A549 (cell line): ENCODE measurements at regions not wholly inside any gene's neighbourhood (a gene's known extent, or its start where the extent isn't known, plus 50 kb on each side); places are given as distances from the start of the nearest gene placed in this dataset.

ENCODE experiments used
- ATAC-seq, 2 experiments: fragments of 200-7000 bp in 1 of 2; fragments of >200 bp in 1 of 2; cut with Nextera tagmentation in 1 of 2; cut with Tn5 transposase in 1 of 2; 3 replicates each; pipeline versions ENCODE4 v1.8.0 to v1.9.1; 2018 to 2020; ENCODE audit warnings: mild to moderate bottlenecking in 1 of 2, moderate library complexity in 1 of 2
- CTCF ChIA-PET: fragments of 300-600 bp; sonication (Branson Sonifier 250); formaldehyde crosslinking; extraction: SDS; loops from one replicate; lab custom pipeline; 2021; ENCODE audit warnings: antibody characterized with exemption, inconsistent platforms; lab: Yijun Ruan, JAX
- POLR2A ChIA-PET: fragments of 350-600 bp; formaldehyde crosslinking; extraction: SDS; loops from one replicate; lab custom pipeline; 2021; ENCODE audit warnings: antibody characterized with exemption, inconsistent platforms; lab: Yijun Ruan, JAX
- DNase-seq, 2 experiments: peaks; one replicate each; pipeline versions ENCODE4 v3.0.0 to v3.0.0-alpha.2; 2011 to 2016; ENCODE audit warnings: low read depth in 1 of 2, low spot score in 1 of 2
- FAIRE-seq: peaks from 2 replicates; lab custom pipeline; 2011; peaks lifted over from hg19 to GRCh38; lab: Jason Lieb, UNC
- H3K27ac ChIP-seq, 2 experiments: fragments of >200 bp; sonication (Bioruptor Twin); formaldehyde crosslinking; 3 replicates each; pipeline ENCODE4 v1.5.1; 2016 to 2017
- H3K4me1 ChIP-seq: fragments of >200 bp; sonication (Bioruptor Twin); formaldehyde crosslinking; 3 replicates; pipeline ENCODE4 v1.6.1; 2016
- H3K4me2 ChIP-seq: fragments of >200 bp; sonication (Bioruptor Twin); formaldehyde crosslinking; 3 replicates; pipeline ENCODE4 v1.6.1; 2016
- H3K4me3 ChIP-seq: fragments of >200 bp; sonication (Bioruptor Twin); formaldehyde crosslinking; 3 replicates; pipeline ENCODE4 v1.5.1; 2016
- H3K9me3 ChIP-seq: fragments of >200 bp; sonication (Bioruptor Twin); formaldehyde crosslinking; 3 replicates; pipeline ENCODE4 v1.6.1; 2016
- CHD2 ChIP-seq: fragments of 150-350 bp; IDR thresholded peaks from 2 replicates; pipeline ENCODE4 v1.6.1; 2014; ENCODE audit warnings: low read length; ENCODE audit not compliant: partially characterized antibody
- EHMT2 ChIP-seq: fragments of 200-600 bp; sonication (generic); IDR thresholded peaks from 2 replicates; pipeline ENCODE4 v1.6.1; 2016; ENCODE audit warnings: antibody characterized with exemption, low read depth, mild to moderate bottlenecking, moderate library complexity
- ESRRA ChIP-seq: fragments of 150-350 bp; IDR thresholded peaks from 2 replicates; pipeline ENCODE4 v1.6.1; 2014; ENCODE audit warnings: mild to moderate bottlenecking, low read length, borderline replicate concordance
- FOSB ChIP-seq: fragments of 250-450 bp; sonication (Bioruptor Pico); IDR thresholded peaks from 2 replicates; pipeline ENCODE4 v1.5.0; 2020; ENCODE audit warnings: mild to moderate bottlenecking, moderate library complexity
- GATA3 ChIP-seq: IDR thresholded peaks from 2 replicates; pipeline ENCODE4 v1.6.1; 2012; ENCODE audit warnings: borderline replicate concordance
- HDAC2 ChIP-seq: fragments of 200-600 bp; sonication (generic); IDR thresholded peaks from 2 replicates; pipeline ENCODE4 v1.6.1; 2016
- HOXA7 ChIP-seq: fragments of 250-450 bp; sonication (Bioruptor Pico); IDR thresholded peaks from 2 replicates; pipeline ENCODE4 v1.5.0; 2020; ENCODE audit warnings: mild to moderate bottlenecking, moderate library complexity
- HOXB13 ChIP-seq: fragments of 250-450 bp; sonication (Bioruptor Pico); IDR thresholded peaks from 2 replicates; pipeline ENCODE4 v1.5.0; 2020; ENCODE audit warnings: low read depth, mild to moderate bottlenecking, moderate library complexity
- JUNB ChIP-seq: fragments of >200 bp; sonication (Bioruptor Twin); formaldehyde crosslinking; IDR thresholded peaks from 2 replicates; pipeline ENCODE4 v1.6.1; 2016
- MAFK ChIP-seq: fragments of 450-650 bp; IDR thresholded peaks from 2 replicates; pipeline ENCODE4 v1.6.1; 2014; ENCODE audit not compliant: partially characterized antibody
- NFE2L2 ChIP-seq: fragments of 150-350 bp; conservative IDR thresholded peaks from 2 replicates; pipeline ENCODE4 v1.6.1; 2014; ENCODE audit warnings: low read length
- NPAS2 ChIP-seq: fragments of 250-450 bp; sonication (Bioruptor Pico); IDR thresholded peaks from 2 replicates; pipeline ENCODE4 v1.8.0; 2022; ENCODE audit warnings: mild to moderate bottlenecking, moderate library complexity, borderline replicate concordance
- NR3C1 ChIP-seq: fragments of >200 bp; sonication (Bioruptor Twin); formaldehyde crosslinking; IDR thresholded peaks from 3 replicates; pipeline ENCODE4 v1.6.1; 2017
- RAD21 ChIP-seq, 2 experiments: fragments of >200 bp in 1 of 2; sonication (Bioruptor Twin) in 1 of 2; formaldehyde crosslinking in 1 of 2; IDR thresholded peaks in 1 of 2; conservative IDR thresholded peaks in 1 of 2; 2 replicates in 1 of 2; 3 replicates in 1 of 2; pipeline ENCODE4 v1.6.1; 2012 to 2018; ENCODE audit warnings: inconsistent platforms in 1 of 2
- RARB ChIP-seq: fragments of 250-450 bp; sonication (Bioruptor Pico); IDR thresholded peaks from 2 replicates; pipeline ENCODE4 v1.8.0; 2021; ENCODE audit warnings: mild to moderate bottlenecking, moderate library complexity
- RCOR1 ChIP-seq: fragments of 150-350 bp; IDR thresholded peaks from 2 replicates; pipeline ENCODE4 v1.6.1; 2014; ENCODE audit warnings: antibody characterized with exemption, low read length, low read depth
- TP53 ChIP-seq: fragments of 250-450 bp; sonication (Bioruptor Pico); IDR thresholded peaks from 2 replicates; pipeline ENCODE4 v1.5.0; 2021; ENCODE audit warnings: mild to moderate bottlenecking, moderate library complexity
- ZC3H11A ChIP-seq: fragments of 450-650 bp; IDR thresholded peaks from 2 replicates; pipeline ENCODE4 v1.6.1; 2014; ENCODE audit warnings: antibody characterized with exemption, mild to moderate bottlenecking
- ZNF302 ChIP-seq: fragments of 250-450 bp; sonication (Bioruptor Pico); IDR thresholded peaks from 2 replicates; pipeline ENCODE4 v1.9.0; 2021; ENCODE audit warnings: inconsistent platforms, mild to moderate bottlenecking, moderate library complexity
- ZSCAN20 ChIP-seq: fragments of 250-450 bp; sonication (Bioruptor Pico); IDR thresholded peaks from 2 replicates; pipeline ENCODE4 v1.8.0; 2022; ENCODE audit warnings: mild to moderate bottlenecking, moderate library complexity
- WGBS: methylation state at CpG from one replicate; pipeline ENCODE4 v1.1.6; 2017; ENCODE audit errors: missing lambda C conversion rate; 5-methylcytosine and 5-hydroxymethylcytosine counted together
- TF ChIP-seq, protein P1 (sequence below): IDR thresholded peaks from 2 replicates; pipeline ENCODE4 v1.6.1; 2012
- TF ChIP-seq, protein P2 (sequence below): fragments of 150-350 bp; IDR thresholded peaks from 2 replicates; pipeline ENCODE4 v1.6.1; 2014; ENCODE audit warnings: low read depth, mild to moderate bottlenecking, low read length
- TF ChIP-seq, protein P3 (sequence below): IDR thresholded peaks from 2 replicates; pipeline ENCODE4 v1.6.1; 2012; ENCODE audit warnings: low read depth, borderline replicate concordance
- TF ChIP-seq, protein P4 (sequence below): fragments of 250-450 bp; sonication (Bioruptor Pico); IDR thresholded peaks from 2 replicates; pipeline ENCODE4 v1.5.0; 2020; ENCODE audit warnings: low read depth, mild to moderate bottlenecking, moderate library complexity
- TF ChIP-seq, protein P5 (sequence below): fragments of 200-600 bp; sonication (generic); IDR thresholded peaks from 2 replicates; pipeline ENCODE4 v1.6.1; 2016; ENCODE audit warnings: antibody characterized with exemption, mild to moderate bottlenecking, moderate library complexity

DNA sequence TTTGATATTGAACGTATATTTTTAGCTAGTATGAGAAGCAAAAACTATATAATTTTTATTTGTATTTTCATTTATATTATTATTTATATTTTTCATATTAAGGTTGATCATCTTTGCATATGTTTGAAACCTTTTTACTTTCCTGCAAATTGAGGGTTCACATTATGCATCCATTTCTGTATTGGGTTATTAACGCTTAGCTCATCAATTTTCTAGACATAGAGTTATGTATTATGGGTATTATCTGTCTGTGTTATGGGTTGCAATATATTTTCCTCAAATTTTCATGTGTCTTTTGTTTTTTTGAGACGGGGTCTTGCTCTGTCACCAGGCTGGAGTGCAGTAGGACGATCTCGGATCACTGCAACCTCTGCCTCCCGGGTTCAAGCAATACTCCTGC is 2377.0 kb upstream of the WWC1 start:
- no peak overlapping the region for H3K27ac ChIP-seq
- ChIA-PET POLR2A (no interaction called here), CTCF (no interaction called here)
- DNase-seq (no peak), FAIRE-seq (no peak), ATAC-seq (no peak)
- no peak overlapping the region for H3K4me3 ChIP-seq
- WGBS, result 3% methylated on average over 6 of the region's 6 CpGs
- H3K4me1 ChIP-seq, result no peaks in the 10 kb centered on the region
- TF ChIP-seq ZNF302 (CRISPR knock-in tag) (no peak), RARB (no peak), HDAC2 (no peak), HOXB13 (CRISPR knock-in tag) (no peak), MAFK (peak; percentile 71)
- TF ChIP-seq, protein P1, sequence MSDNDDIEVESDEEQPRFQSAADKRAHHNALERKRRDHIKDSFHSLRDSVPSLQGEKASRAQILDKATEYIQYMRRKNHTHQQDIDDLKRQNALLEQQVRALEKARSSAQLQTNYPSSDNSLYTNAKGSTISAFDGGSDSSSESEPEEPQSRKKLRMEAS, result no peak
- TF ChIP-seq, protein P2, sequence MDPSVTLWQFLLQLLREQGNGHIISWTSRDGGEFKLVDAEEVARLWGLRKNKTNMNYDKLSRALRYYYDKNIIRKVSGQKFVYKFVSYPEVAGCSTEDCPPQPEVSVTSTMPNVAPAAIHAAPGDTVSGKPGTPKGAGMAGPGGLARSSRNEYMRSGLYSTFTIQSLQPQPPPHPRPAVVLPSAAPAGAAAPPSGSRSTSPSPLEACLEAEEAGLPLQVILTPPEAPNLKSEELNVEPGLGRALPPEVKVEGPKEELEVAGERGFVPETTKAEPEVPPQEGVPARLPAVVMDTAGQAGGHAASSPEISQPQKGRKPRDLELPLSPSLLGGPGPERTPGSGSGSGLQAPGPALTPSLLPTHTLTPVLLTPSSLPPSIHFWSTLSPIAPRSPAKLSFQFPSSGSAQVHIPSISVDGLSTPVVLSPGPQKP, result no peak
- H3K4me2 ChIP-seq, result no peak overlapping the region
- no peaks in the 10 kb centered on the region for H3K9me3 ChIP-seq

DNA sequence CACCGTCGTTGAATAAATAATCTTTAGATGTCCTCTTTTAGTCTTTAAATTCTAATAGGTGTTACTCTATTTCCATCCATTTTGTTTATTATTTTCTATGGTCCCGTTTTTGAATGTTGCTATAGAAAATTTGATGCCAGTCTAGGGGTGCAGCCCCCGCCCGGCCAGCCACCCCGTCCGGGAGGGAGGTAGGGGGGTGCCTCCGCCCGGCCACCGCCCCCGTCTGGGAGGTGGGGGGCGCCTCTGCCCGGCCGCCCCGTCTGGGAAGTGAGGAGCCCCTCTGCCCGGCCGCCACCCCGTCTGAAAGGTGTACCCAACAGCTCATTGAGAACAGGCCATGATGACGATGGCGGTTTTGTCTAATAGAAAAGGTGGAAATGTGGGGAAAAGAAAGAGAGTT is 2372.2 kb upstream of the WWC1 start:
- no peaks in the 10 kb centered on the region for H3K4me1 ChIP-seq
- 33% methylated on average over 17 of the region's 20 CpGs for WGBS
- DNase-seq, result no peak
- H3K4me3 ChIP-seq, result no peak overlapping the region
- no peak for TF ChIP-seq ZSCAN20 (CRISPR knock-in tag)
- TF ChIP-seq, protein P3, sequence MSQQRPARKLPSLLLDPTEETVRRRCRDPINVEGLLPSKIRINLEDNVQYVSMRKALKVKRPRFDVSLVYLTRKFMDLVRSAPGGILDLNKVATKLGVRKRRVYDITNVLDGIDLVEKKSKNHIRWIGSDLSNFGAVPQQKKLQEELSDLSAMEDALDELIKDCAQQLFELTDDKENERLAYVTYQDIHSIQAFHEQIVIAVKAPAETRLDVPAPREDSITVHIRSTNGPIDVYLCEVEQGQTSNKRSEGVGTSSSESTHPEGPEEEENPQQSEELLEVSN, result no peak
- no peak for TF ChIP-seq RCOR1
- no peak for TF ChIP-seq EHMT2
- no peak for TF ChIP-seq JUNB
- FAIRE-seq, result no peak
- CTCF ChIA-PET, result no interaction called here
- H3K4me2 ChIP-seq, result no peak overlapping the region
- no peak overlapping the region for H3K27ac ChIP-seq
- H3K9me3 ChIP-seq, result no peaks in the 10 kb centered on the region
- ATAC-seq, result no peak
- POLR2A ChIA-PET, result no interaction called here

DNA sequence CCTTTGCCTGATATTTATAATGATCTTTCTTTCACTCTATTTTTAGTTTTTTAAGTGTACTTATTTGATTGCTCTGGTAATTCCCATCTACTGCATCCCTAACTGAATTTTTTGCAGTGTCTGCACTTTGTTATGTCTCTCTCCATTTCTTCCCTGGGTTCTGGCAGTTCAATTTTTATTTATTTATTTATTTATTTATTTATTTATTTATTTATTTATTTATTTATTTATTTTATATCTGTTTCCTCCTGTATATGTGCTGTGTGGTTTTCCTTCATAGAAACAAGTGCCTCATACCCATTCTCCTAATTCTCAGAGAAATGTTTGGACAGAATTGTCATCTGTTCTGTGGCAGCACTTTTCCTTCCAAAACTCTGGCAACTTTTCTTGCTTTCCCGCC is 2370.8 kb upstream of the WWC1 start:
- TF ChIP-seq, protein P4, sequence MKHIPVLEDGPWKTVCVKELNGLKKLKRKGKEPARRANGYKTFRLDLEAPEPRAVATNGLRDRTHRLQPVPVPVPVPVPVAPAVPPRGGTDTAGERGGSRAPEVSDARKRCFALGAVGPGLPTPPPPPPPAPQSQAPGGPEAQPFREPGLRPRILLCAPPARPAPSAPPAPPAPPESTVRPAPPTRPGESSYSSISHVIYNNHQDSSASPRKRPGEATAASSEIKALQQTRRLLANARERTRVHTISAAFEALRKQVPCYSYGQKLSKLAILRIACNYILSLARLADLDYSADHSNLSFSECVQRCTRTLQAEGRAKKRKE (CRISPR knock-in tag), result no peak
- TF ChIP-seq NFE2L2 (no peak), CHD2 (no peak), ZC3H11A (peak; percentile 35; the same call in 1 of the 2 replicates)
- TF ChIP-seq, all 56 proteins: peak for 1
- DNase-seq (no peak), ATAC-seq (no peak), FAIRE-seq (no peak)
- Histone ChIP-seq H3K4me3 (no peak overlapping the region), H3K4me2 (no peak overlapping the region), H3K4me1 (no peaks in the 10 kb centered on the region), H3K9me3 (no peaks in the 10 kb centered on the region), H3K27ac (no peak overlapping the region)
- ChIA-PET CTCF (interaction anchor here (0.6 kb wide), 1 partner anchor 67 kb away, joined by 4 read pairs; no protein-coding TSS in a partner anchor), POLR2A (no interaction called here)
- WGBS, result 23% methylated on average over 1 of the region's 1 CpG

DNA sequence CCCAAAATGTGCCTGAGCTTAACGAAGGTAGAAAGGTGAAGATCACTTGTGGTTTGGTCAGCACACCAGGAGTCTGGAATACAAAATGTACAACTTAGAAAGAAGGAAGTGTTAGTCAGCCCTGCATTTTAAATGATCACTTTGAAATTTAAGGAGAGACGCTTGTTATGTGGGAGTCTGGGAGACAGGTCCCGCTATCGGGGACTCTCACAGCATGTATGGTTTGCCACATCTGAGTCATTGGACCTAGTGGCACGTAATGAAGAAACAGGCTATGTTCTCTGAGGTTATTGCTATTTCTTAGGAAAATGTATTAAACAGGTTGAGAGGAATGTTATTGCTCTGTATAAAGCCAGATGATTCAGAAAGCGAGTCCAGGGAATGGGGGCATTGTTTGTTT is 2362.5 kb upstream of the WWC1 start:
- POLR2A ChIA-PET, result no interaction called here
- WGBS, result 9% methylated on average over 6 of the region's 6 CpGs
- H3K4me3 ChIP-seq, result no peak overlapping the region
- no peak overlapping the region for H3K27ac ChIP-seq
- TF ChIP-seq NR3C1 (no peak), ZC3H11A (no peak), HOXA7 (CRISPR knock-in tag) (no peak), HDAC2 (no peak), CHD2 (no peak), GATA3 (no peak), ESRRA (no peak), FOSB (CRISPR knock-in tag) (no peak), NPAS2 (CRISPR knock-in tag) (no peak), RAD21 (conservative IDR thresholded peaks at IDR 0.05 in 1 of 2, IDR thresholded peaks at IDR 0.05 in 1 of 2) (no peak), TP53 (no peak)
- TF ChIP-seq, protein P5, sequence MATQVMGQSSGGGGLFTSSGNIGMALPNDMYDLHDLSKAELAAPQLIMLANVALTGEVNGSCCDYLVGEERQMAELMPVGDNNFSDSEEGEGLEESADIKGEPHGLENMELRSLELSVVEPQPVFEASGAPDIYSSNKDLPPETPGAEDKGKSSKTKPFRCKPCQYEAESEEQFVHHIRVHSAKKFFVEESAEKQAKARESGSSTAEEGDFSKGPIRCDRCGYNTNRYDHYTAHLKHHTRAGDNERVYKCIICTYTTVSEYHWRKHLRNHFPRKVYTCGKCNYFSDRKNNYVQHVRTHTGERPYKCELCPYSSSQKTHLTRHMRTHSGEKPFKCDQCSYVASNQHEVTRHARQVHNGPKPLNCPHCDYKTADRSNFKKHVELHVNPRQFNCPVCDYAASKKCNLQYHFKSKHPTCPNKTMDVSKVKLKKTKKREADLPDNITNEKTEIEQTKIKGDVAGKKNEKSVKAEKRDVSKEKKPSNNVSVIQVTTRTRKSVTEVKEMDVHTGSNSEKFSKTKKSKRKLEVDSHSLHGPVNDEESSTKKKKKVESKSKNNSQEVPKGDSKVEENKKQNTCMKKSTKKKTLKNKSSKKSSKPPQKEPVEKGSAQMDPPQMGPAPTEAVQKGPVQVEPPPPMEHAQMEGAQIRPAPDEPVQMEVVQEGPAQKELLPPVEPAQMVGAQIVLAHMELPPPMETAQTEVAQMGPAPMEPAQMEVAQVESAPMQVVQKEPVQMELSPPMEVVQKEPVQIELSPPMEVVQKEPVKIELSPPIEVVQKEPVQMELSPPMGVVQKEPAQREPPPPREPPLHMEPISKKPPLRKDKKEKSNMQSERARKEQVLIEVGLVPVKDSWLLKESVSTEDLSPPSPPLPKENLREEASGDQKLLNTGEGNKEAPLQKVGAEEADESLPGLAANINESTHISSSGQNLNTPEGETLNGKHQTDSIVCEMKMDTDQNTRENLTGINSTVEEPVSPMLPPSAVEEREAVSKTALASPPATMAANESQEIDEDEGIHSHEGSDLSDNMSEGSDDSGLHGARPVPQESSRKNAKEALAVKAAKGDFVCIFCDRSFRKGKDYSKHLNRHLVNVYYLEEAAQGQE, result no peak
- no peak overlapping the region for H3K4me2 ChIP-seq
- no peaks in the 10 kb centered on the region for H3K9me3 ChIP-seq
- CTCF ChIA-PET, result interaction anchor here (0.6 kb wide), 1 partner anchor 242 kb away, joined by 3 read pairs; no protein-coding TSS in a partner anchor
- ATAC-seq (no peak), DNase-seq (no peak), FAIRE-seq (no peak)
- H3K4me1 ChIP-seq, result no peaks in the 10 kb centered on the region
